H1 (cell line): ENCODE measurements at regions not wholly inside any gene's neighbourhood (a gene's known extent, or its start where the extent isn't known, plus 50 kb on each side); places are given as distances from the start of the nearest gene placed in this dataset.

Experiments
- BRCA1 ChIP-seq: IDR thresholded peaks from 2 replicates; pipeline ENCODE4 v1.6.1; 2012; ENCODE audit warnings: low read depth, low read length, improper control_type of control experiment
- CBX8 ChIP-seq: fragments of 300-800, 300-1000 bp; sonication (generic); IDR thresholded peaks from 2 replicates; pipeline ENCODE4 v1.7.1; 2016; ENCODE audit warnings: low read depth, low read length, borderline replicate concordance
- HDAC6 ChIP-seq: IDR thresholded peaks from one replicate; pipeline ENCODE4 v1.7.1; 2012; ENCODE audit warnings: low read depth, mild to moderate bottlenecking, inconsistent platforms, low read length, moderate library complexity
- JUND ChIP-seq: IDR thresholded peaks from 2 replicates; pipeline ENCODE4 v1.6.1; 2011; ENCODE audit warnings: mild to moderate bottlenecking, improper control_type of control experiment, low read length
- KDM1A ChIP-seq: fragments of 200-600, 300-600 bp; sonication (generic); IDR thresholded peaks from 2 replicates; pipeline ENCODE4 v1.7.1; 2016; ENCODE audit warnings: mild to moderate bottlenecking, low read length, borderline replicate concordance
- NANOG ChIP-seq: IDR thresholded peaks from 2 replicates; pipeline ENCODE4 v1.6.1; 2011; ENCODE audit warnings: low read length, low read depth, mild to moderate bottlenecking, inconsistent platforms; ENCODE audit not compliant: insufficient read depth, poor library complexity, severe bottlenecking
- POLR2AphosphoS5 ChIP-seq: IDR thresholded peaks from 2 replicates; pipeline ENCODE4 v1.6.1; 2011; ENCODE audit warnings: low read depth, low read length
- TBP ChIP-seq: IDR thresholded peaks from 2 replicates; pipeline ENCODE4 v1.6.1; 2011; ENCODE audit warnings: low read depth, low read length, improper control_type of control experiment
- TF ChIP-seq, protein P1 (sequence below): fragments of 300-600 bp; sonication (generic); IDR thresholded peaks from 2 replicates; pipeline ENCODE4 v1.7.1; 2012; ENCODE audit warnings: low read length, moderate library complexity, mild to moderate bottlenecking, inconsistent platforms; ENCODE audit not compliant: insufficient replicate concordance
- TF ChIP-seq, protein P2 (sequence below): IDR thresholded peaks from 2 replicates; pipeline ENCODE4 v1.6.1; 2012; ENCODE audit warnings: inconsistent platforms

- TF ChIP-seq, protein P1, sequence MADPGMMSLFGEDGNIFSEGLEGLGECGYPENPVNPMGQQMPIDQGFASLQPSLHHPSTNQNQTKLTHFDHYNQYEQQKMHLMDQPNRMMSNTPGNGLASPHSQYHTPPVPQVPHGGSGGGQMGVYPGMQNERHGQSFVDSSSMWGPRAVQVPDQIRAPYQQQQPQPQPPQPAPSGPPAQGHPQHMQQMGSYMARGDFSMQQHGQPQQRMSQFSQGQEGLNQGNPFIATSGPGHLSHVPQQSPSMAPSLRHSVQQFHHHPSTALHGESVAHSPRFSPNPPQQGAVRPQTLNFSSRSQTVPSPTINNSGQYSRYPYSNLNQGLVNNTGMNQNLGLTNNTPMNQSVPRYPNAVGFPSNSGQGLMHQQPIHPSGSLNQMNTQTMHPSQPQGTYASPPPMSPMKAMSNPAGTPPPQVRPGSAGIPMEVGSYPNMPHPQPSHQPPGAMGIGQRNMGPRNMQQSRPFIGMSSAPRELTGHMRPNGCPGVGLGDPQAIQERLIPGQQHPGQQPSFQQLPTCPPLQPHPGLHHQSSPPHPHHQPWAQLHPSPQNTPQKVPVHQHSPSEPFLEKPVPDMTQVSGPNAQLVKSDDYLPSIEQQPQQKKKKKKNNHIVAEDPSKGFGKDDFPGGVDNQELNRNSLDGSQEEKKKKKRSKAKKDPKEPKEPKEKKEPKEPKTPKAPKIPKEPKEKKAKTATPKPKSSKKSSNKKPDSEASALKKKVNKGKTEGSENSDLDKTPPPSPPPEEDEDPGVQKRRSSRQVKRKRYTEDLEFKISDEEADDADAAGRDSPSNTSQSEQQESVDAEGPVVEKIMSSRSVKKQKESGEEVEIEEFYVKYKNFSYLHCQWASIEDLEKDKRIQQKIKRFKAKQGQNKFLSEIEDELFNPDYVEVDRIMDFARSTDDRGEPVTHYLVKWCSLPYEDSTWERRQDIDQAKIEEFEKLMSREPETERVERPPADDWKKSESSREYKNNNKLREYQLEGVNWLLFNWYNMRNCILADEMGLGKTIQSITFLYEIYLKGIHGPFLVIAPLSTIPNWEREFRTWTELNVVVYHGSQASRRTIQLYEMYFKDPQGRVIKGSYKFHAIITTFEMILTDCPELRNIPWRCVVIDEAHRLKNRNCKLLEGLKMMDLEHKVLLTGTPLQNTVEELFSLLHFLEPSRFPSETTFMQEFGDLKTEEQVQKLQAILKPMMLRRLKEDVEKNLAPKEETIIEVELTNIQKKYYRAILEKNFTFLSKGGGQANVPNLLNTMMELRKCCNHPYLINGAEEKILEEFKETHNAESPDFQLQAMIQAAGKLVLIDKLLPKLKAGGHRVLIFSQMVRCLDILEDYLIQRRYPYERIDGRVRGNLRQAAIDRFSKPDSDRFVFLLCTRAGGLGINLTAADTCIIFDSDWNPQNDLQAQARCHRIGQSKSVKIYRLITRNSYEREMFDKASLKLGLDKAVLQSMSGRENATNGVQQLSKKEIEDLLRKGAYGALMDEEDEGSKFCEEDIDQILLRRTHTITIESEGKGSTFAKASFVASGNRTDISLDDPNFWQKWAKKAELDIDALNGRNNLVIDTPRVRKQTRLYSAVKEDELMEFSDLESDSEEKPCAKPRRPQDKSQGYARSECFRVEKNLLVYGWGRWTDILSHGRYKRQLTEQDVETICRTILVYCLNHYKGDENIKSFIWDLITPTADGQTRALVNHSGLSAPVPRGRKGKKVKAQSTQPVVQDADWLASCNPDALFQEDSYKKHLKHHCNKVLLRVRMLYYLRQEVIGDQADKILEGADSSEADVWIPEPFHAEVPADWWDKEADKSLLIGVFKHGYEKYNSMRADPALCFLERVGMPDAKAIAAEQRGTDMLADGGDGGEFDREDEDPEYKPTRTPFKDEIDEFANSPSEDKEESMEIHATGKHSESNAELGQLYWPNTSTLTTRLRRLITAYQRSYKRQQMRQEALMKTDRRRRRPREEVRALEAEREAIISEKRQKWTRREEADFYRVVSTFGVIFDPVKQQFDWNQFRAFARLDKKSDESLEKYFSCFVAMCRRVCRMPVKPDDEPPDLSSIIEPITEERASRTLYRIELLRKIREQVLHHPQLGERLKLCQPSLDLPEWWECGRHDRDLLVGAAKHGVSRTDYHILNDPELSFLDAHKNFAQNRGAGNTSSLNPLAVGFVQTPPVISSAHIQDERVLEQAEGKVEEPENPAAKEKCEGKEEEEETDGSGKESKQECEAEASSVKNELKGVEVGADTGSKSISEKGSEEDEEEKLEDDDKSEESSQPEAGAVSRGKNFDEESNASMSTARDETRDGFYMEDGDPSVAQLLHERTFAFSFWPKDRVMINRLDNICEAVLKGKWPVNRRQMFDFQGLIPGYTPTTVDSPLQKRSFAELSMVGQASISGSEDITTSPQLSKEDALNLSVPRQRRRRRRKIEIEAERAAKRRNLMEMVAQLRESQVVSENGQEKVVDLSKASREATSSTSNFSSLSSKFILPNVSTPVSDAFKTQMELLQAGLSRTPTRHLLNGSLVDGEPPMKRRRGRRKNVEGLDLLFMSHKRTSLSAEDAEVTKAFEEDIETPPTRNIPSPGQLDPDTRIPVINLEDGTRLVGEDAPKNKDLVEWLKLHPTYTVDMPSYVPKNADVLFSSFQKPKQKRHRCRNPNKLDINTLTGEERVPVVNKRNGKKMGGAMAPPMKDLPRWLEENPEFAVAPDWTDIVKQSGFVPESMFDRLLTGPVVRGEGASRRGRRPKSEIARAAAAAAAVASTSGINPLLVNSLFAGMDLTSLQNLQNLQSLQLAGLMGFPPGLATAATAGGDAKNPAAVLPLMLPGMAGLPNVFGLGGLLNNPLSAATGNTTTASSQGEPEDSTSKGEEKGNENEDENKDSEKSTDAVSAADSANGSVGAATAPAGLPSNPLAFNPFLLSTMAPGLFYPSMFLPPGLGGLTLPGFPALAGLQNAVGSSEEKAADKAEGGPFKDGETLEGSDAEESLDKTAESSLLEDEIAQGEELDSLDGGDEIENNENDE = no peak
- no peak for TF ChIP-seq BRCA1
- TF ChIP-seq POLR2AphosphoS5 = no peak
- no peak for TF ChIP-seq HDAC6
- TF ChIP-seq CBX8 = no peak
- no peak for TF ChIP-seq TBP
- TF ChIP-seq NANOG = no peak
- TF ChIP-seq JUND = no peak
- TF ChIP-seq KDM1A = no peak
- TF ChIP-seq, protein P2, sequence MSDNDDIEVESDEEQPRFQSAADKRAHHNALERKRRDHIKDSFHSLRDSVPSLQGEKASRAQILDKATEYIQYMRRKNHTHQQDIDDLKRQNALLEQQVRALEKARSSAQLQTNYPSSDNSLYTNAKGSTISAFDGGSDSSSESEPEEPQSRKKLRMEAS = no peak
These were observed 1187.7 kb downstream of the ADGRL3 start (continued) for GRCh38 chr4:62387808-62388207.
